C4-2B (cell line): ENCODE measurements at regions not wholly inside any gene's neighbourhood (a gene's known extent, or its start where the extent isn't known, plus 50 kb on each side); places are given as distances from the start of the nearest gene placed in this dataset.

Experiments
- CTCF ChIP-seq: fragments of 450-650 bp; conservative IDR thresholded peaks from 2 replicates; pipeline ENCODE4 v1.5.1; 2017; ENCODE audit warnings: mild to moderate bottlenecking
- ZFX ChIP-seq: fragments of 450-650 bp; IDR thresholded peaks from 2 replicates; pipeline ENCODE4 v1.6.1; 2017

- no peak for TF ChIP-seq CTCF
- no peak for TF ChIP-seq ZFX
These were observed 189.2 kb upstream of the GALNT17 start for GRCh38 chr7:70942791-70943190.
